KMS-11 (cell line): ENCODE measurements at regions not wholly inside any gene's neighbourhood (a gene's known extent, or its start where the extent isn't known, plus 50 kb on each side); places are given as distances from the start of the nearest gene placed in this dataset.

Experiments
- H2AFZ ChIP-seq: fragments of 200-600 bp; sonication (generic); 2 replicates; pipeline ENCODE4 v1.6.1; 2016; ENCODE audit warnings: antibody characterized with exemption, mixed run types, low read depth
- H3K27ac ChIP-seq: fragments of 200-600 bp; sonication (generic); 2 replicates; pipeline ENCODE4 v1.6.1; 2016; ENCODE audit warnings: mild to moderate bottlenecking, mixed run types
- H3K27me3 ChIP-seq: fragments of 200-600 bp; sonication (generic); 2 replicates; pipeline ENCODE4 v1.6.1; 2017; ENCODE audit warnings: mild to moderate bottlenecking, low read depth, mixed run types, moderate library complexity; ENCODE audit not compliant: insufficient read depth
- H3K36me3 ChIP-seq: fragments of 200-600 bp; sonication (generic); 2 replicates; pipeline ENCODE4 v1.6.1; 2017; ENCODE audit warnings: mild to moderate bottlenecking, mixed run types; ENCODE audit not compliant: insufficient read depth
- H3K4me1 ChIP-seq: fragments of 200-600 bp; sonication (generic); 2 replicates; pipeline ENCODE4 v1.6.1; 2016; ENCODE audit warnings: mild to moderate bottlenecking, low read depth, mixed run types; ENCODE audit not compliant: poor library complexity, severe bottlenecking
- H3K4me2 ChIP-seq: fragments of 200-600 bp; sonication (generic); 2 replicates; pipeline ENCODE4 v1.7.0; 2016; ENCODE audit warnings: mild to moderate bottlenecking, mixed run types
- H3K4me3 ChIP-seq: fragments of 200-600 bp; sonication (generic); IDR thresholded peaks from 2 replicates; pipeline ENCODE4 v1.6.1; 2017; ENCODE audit warnings: low read depth, low read length, mixed read lengths; ENCODE audit not compliant: insufficient read depth
- H3K79me2 ChIP-seq: fragments of 200-600 bp; sonication (generic); 2 replicates; pipeline ENCODE4 v1.6.1; 2016; ENCODE audit warnings: low read depth, mixed run types; ENCODE audit not compliant: insufficient read depth
- H3K9ac ChIP-seq: fragments of 200-600 bp; sonication (generic); 2 replicates; pipeline ENCODE4 v1.6.1; 2016; ENCODE audit warnings: mild to moderate bottlenecking, mixed run types
- H4K20me1 ChIP-seq: fragments of 200-600 bp; sonication (generic); 2 replicates; pipeline ENCODE4 v1.6.1; 2016; ENCODE audit warnings: mild to moderate bottlenecking, mixed run types; ENCODE audit not compliant: insufficient read depth
- CTCF ChIP-seq: fragments of 200-600 bp; sonication (generic); conservative IDR thresholded peaks from 2 replicates; pipeline ENCODE4 v1.6.1; 2017; ENCODE audit warnings: low read depth, mild to moderate bottlenecking, antibody characterized with exemption, low read length, moderate library complexity, mixed read lengths

- Histone ChIP-seq H3K79me2 (no peaks in the 10 kb centered on the region), H3K27ac (no peak overlapping the region), H3K27me3 (no peaks in the 10 kb centered on the region), H2AFZ (no peak overlapping the region), H3K36me3 (no peaks in the 10 kb centered on the region), H3K4me3 (no peak overlapping the region), H3K9ac (no peak overlapping the region), H3K4me1 (no peaks in the 10 kb centered on the region), H4K20me1 (no peaks in the 10 kb centered on the region), H3K4me2 (no peak overlapping the region)
- TF ChIP-seq CTCF: no peak
Measured at GRCh38 chr1:55310505-55310971, 95.4 kb upstream of the USP24 start.

DNA sequence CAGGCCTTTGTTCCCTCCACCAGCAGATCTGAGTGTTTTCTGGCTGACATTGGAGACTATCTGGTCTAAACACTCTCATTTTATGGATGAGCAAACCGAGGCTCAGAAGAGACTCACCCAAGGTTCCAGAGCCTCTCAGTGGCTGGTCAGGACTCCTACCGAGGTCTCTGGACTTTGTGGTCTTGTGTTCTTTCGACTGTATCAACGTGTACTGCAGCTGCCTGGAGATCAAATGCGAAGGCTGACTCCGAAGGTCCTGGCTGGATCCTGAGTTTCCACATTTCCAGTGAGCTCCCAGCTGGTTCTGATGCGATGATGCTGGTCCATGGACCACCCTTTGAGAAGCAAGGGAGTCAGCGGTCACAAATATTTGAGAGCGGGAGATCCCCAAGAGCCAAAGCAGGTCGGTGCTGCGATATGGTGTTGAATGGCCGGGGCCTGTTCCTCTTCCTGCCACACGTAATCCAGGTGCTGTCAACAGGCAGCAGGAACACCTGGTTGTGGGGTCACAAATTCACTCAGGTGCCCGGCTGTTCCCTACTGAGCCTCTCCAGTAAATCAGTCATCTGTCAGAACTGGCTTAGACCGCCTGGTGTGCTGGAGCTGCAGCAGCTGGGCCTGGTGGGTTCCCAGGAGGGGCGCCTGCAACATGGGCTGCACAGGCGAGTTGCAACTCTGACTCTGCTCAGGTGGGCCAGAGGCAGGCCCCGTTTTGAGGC lies 94.8 kb upstream of the USP24 start:
- H3K36me3 ChIP-seq: no peaks in the 10 kb centered on the region
- no peak overlapping the region for H2AFZ ChIP-seq
- no peak overlapping the region for H3K27ac ChIP-seq
- H3K4me1 ChIP-seq: no peaks in the 10 kb centered on the region
- H3K27me3 ChIP-seq: no peaks in the 10 kb centered on the region
- no peak overlapping the region for H3K9ac ChIP-seq
- no peaks in the 10 kb centered on the region for H4K20me1 ChIP-seq
- H3K4me2 ChIP-seq: no peak overlapping the region
- no peak overlapping the region for H3K4me3 ChIP-seq
- no peaks in the 10 kb centered on the region for H3K79me2 ChIP-seq
- TF ChIP-seq CTCF: no peak

DNA sequence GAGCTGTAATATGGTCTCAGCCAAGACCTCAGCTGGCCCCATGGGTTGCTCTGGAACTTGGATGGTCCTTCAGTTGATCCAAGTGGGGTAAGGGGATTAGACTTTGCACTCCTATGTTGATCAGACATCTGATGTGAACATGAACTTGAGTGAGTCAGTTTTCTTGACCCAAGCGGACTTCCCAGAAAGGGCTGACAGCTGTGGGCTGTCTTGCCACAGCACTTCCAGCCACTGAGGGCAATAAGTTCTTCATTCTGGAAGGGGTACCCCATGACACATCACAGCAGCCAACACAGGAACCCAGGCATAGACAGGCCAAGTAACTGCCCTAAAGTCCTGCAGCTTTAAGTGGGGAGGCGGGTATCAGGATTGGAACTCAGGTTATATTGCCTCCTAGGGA lies 93.9 kb upstream of the USP24 start:
- no peak overlapping the region for H3K27ac ChIP-seq
- H3K27me3 ChIP-seq: no peaks in the 10 kb centered on the region
- no peak overlapping the region for H3K9ac ChIP-seq
- H2AFZ ChIP-seq: no peak overlapping the region
- H4K20me1 ChIP-seq: no peaks in the 10 kb centered on the region
- H3K4me3 ChIP-seq: no peak overlapping the region
- no peaks in the 10 kb centered on the region for H3K79me2 ChIP-seq
- H3K36me3 ChIP-seq: no peaks in the 10 kb centered on the region
- H3K4me1 ChIP-seq: no peaks in the 10 kb centered on the region
- H3K4me2 ChIP-seq: no peak overlapping the region
- no peak for TF ChIP-seq CTCF

DNA sequence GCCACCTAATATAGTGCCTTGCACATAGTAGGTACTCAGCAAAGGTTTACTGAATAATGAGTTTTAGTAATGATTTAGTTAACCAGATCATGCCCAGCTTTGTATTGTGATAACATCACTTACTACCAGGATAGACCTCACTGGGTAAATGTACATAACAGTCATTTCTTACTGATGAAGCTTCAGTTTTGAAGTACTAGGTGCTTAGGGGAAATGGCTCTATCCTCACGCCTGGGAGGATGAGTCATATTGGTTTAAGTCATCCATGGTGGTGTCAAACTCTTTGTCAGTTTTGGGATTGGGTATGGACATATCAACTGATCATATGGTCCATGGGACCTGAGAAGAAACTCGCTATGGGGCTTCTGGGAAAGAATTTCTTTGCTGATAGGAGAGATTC lies 90.6 kb upstream of the USP24 start:
- Histone ChIP-seq H3K36me3 (no peaks in the 10 kb centered on the region), H3K4me2 (no peak overlapping the region), H3K27me3 (no peaks in the 10 kb centered on the region), H3K9ac (no peak overlapping the region), H3K4me1 (no peaks in the 10 kb centered on the region), H2AFZ (no peak overlapping the region), H3K4me3 (no peak overlapping the region), H3K79me2 (no peaks in the 10 kb centered on the region), H4K20me1 (no peaks in the 10 kb centered on the region), H3K27ac (no peak overlapping the region)
- TF ChIP-seq CTCF: no peak
